H1 (cell line): ENCODE measurements at regions not wholly inside any gene's neighbourhood (a gene's known extent, or its start where the extent isn't known, plus 50 kb on each side); places are given as distances from the start of the nearest gene placed in this dataset.

Experiments
- CTCF ChIA-PET: fragments of 300-600 bp; sonication (Branson Sonifier 250); formaldehyde crosslinking; loops from one replicate; lab custom pipeline; 2021; ENCODE audit not compliant: partially characterized antibody; lab: Charles Lee
- POLR2A ChIA-PET: fragments of 300-600 bp; sonication (Branson Sonifier 250); formaldehyde crosslinking; loops from one replicate; lab custom pipeline; 2021; ENCODE audit warnings: inconsistent platforms; ENCODE audit not compliant: partially characterized antibody; lab: Charles Lee
- DNase-seq, 2 experiments: peaks; one replicate each; pipeline versions ENCODE4 v3.0.0 to v3.0.0-alpha.2; 2010 to 2022; ENCODE audit warnings: low spot score in 2 of 2, low read depth in 1 of 2, mixed read lengths in 1 of 2
- FAIRE-seq: peaks from 2 replicates; lab custom pipeline; 2011; peaks lifted over from hg19 to GRCh38; lab: Jason Lieb, UNC
- H2AFZ ChIP-seq: 2 replicates; pipeline ENCODE4 v1.8.1; 2012; ENCODE audit warnings: low read length, inconsistent platforms
- H2AK5ac ChIP-seq: 2 replicates; pipeline ENCODE4 v1.6.1; 2013; ENCODE audit warnings: low read depth, low read length
- H2BK120ac ChIP-seq: replicated peaks from 2 replicates; pipeline ENCODE3; 2013; ENCODE audit warnings: low read depth, low read length, inconsistent platforms
- H2BK12ac ChIP-seq: 2 replicates; pipeline ENCODE4 v1.6.1; 2013; ENCODE audit warnings: low read depth, low read length
- H2BK15ac ChIP-seq: 2 replicates; pipeline ENCODE4 v1.6.1; 2013; ENCODE audit warnings: low read length
- H2BK20ac ChIP-seq: 2 replicates; pipeline ENCODE4 v1.6.1; 2013; ENCODE audit warnings: low read length
- H2BK5ac ChIP-seq: 2 replicates; pipeline ENCODE4 v1.6.1; 2013; ENCODE audit warnings: low read depth, low read length
- H3K14ac ChIP-seq: 2 replicates; pipeline ENCODE4 v1.6.1; 2013; ENCODE audit warnings: inconsistent platforms; ENCODE audit not compliant: insufficient read length
- H3K18ac ChIP-seq: 2 replicates; pipeline ENCODE4 v1.6.1; 2013; ENCODE audit warnings: low read length; ENCODE audit errors: extremely low read depth
- H3K23ac ChIP-seq: 2 replicates; pipeline ENCODE4 v1.6.1; 2013; ENCODE audit warnings: inconsistent platforms; ENCODE audit not compliant: insufficient read length
- H3K23me2 ChIP-seq: 2 replicates; pipeline ENCODE4 v1.6.1; 2013; ENCODE audit warnings: low read depth, low read length
- H3K27ac ChIP-seq: 2 replicates; pipeline ENCODE4 v1.6.1; 2011; ENCODE audit warnings: low read depth, low read length, inconsistent platforms
- H3K27me3 ChIP-seq, 4 experiments: replicated peaks in 1 of 4; 1 replicate in 1 of 4; 2 replicates in 3 of 4; pipeline versions ENCODE4 v1.6.1 to v1.8.1; 2011 to 2013; ENCODE audit warnings: low read length in 3 of 4, mild to moderate bottlenecking in 3 of 4, inconsistent platforms in 2 of 4, mixed read lengths in 2 of 4, moderate library complexity in 1 of 4; ENCODE audit not compliant: control insufficient read depth in 3 of 4, insufficient read depth in 3 of 4; ENCODE audit errors: extremely low read depth in 1 of 4
- H3K36me3 ChIP-seq, 4 experiments: 2 replicates each; pipeline versions ENCODE4 v1.6.1 to v1.8.1; 2011 to 2013; ENCODE audit warnings: mild to moderate bottlenecking in 4 of 4, low read length in 3 of 4, moderate library complexity in 2 of 4, control low read depth in 1 of 4, inconsistent platforms in 1 of 4; ENCODE audit not compliant: insufficient read depth in 4 of 4, control insufficient read depth in 2 of 4
- H3K4ac ChIP-seq: replicated peaks from 2 replicates; pipeline ENCODE3; 2013; ENCODE audit warnings: low read length, low read depth, mixed read lengths, inconsistent platforms; ENCODE audit not compliant: insufficient read length
- H3K4me1 ChIP-seq, 4 experiments: replicated peaks in 1 of 4; 1 replicate in 1 of 4; 2 replicates in 3 of 4; pipeline versions ENCODE4 v1.6.1 to v1.8.1; 2011 to 2013; ENCODE audit warnings: low read length in 3 of 4, inconsistent platforms in 2 of 4, mixed read lengths in 1 of 4; ENCODE audit not compliant: insufficient read depth in 4 of 4, control insufficient read depth in 3 of 4
- H3K4me2 ChIP-seq, 2 experiments: 2 replicates each; pipeline versions ENCODE4 v1.6.1 to v1.8.1; 2011 to 2013; ENCODE audit warnings: low read depth in 2 of 2, low read length in 2 of 2, control low read depth in 1 of 2, inconsistent platforms in 1 of 2, mild to moderate bottlenecking in 1 of 2; ENCODE audit not compliant: insufficient read depth in 1 of 2
- H3K4me3 ChIP-seq, 4 experiments: fragments of 200-600, 300-600 bp in 1 of 4; sonication (generic), shearing (Covaris generic), sonication (Bioruptor Twin) in 1 of 4; 2 replicates each; pipeline versions ENCODE4 v1.5.1 to v1.8.1; 2011 to 2016; ENCODE audit warnings: low read length in 4 of 4, low read depth in 3 of 4, control low read depth in 2 of 4, inconsistent platforms in 2 of 4, mild to moderate bottlenecking in 2 of 4, mixed read lengths in 1 of 4, moderate library complexity in 1 of 4; ENCODE audit not compliant: insufficient read depth in 2 of 4; ENCODE audit errors: extremely low read depth in 1 of 4
- H3K56ac ChIP-seq: replicated peaks from 2 replicates; pipeline ENCODE3; 2013; ENCODE audit warnings: low read depth, mild to moderate bottlenecking, mixed read lengths, low read length, inconsistent platforms; ENCODE audit not compliant: insufficient read length
- H3K79me1 ChIP-seq: 2 replicates; pipeline ENCODE4 v1.6.1; 2013; ENCODE audit warnings: low read depth, low read length, control low read depth
- H3K79me2 ChIP-seq, 2 experiments: 2 replicates each; pipeline versions ENCODE4 v1.6.1 to v1.8.1; 2012 to 2013; ENCODE audit warnings: low read length in 2 of 2, mild to moderate bottlenecking in 2 of 2, inconsistent platforms in 1 of 2; ENCODE audit not compliant: insufficient read depth in 2 of 2, control insufficient read depth in 1 of 2
- H3K9ac ChIP-seq, 4 experiments: replicated peaks in 1 of 4; 1 replicate in 1 of 4; 2 replicates in 3 of 4; pipeline versions ENCODE4 v1.6.1 to v1.8.1; 2011 to 2013; ENCODE audit warnings: low read depth in 3 of 4, low read length in 3 of 4, control low read depth in 2 of 4, mild to moderate bottlenecking in 2 of 4, moderate library complexity in 2 of 4, inconsistent platforms in 1 of 4; ENCODE audit errors: extremely low read depth in 1 of 4
- H3K9me3 ChIP-seq, 2 experiments: 2 replicates each; pipeline versions ENCODE4 v1.6.1 to v1.8.1; 2012 to 2013; ENCODE audit warnings: mild to moderate bottlenecking in 2 of 2, moderate library complexity in 2 of 2, control low read depth in 1 of 2, inconsistent platforms in 1 of 2, low read depth in 1 of 2, low read length in 1 of 2, mixed read lengths in 1 of 2; ENCODE audit not compliant: insufficient read depth in 2 of 2
- H4K20me1 ChIP-seq, 2 experiments: replicated peaks in 1 of 2; 2 replicates each; pipeline versions ENCODE3 to v1.8.1; 2011 to 2013; ENCODE audit warnings: inconsistent platforms in 2 of 2, low read length in 2 of 2, mild to moderate bottlenecking in 1 of 2; ENCODE audit not compliant: insufficient read depth in 2 of 2, control insufficient read depth in 1 of 2
- H4K5ac ChIP-seq: 2 replicates; pipeline ENCODE4 v1.6.1; 2013; ENCODE audit warnings: low read length, low read depth, mixed read lengths, inconsistent platforms; ENCODE audit not compliant: insufficient read length
- H4K8ac ChIP-seq: 2 replicates; pipeline ENCODE4 v1.8.0; 2013; ENCODE audit warnings: mild to moderate bottlenecking, moderate library complexity, low read length, inconsistent platforms; ENCODE audit not compliant: insufficient read depth; ENCODE audit errors: extremely low read depth
- H4K91ac ChIP-seq: replicated peaks from 2 replicates; pipeline ENCODE3; 2013; ENCODE audit warnings: low read length, mixed read lengths, inconsistent platforms; ENCODE audit not compliant: insufficient read length
- HDAC6 ChIP-seq: IDR thresholded peaks from one replicate; pipeline ENCODE4 v1.7.1; 2012; ENCODE audit warnings: low read depth, mild to moderate bottlenecking, inconsistent platforms, low read length, moderate library complexity
- KDM1A ChIP-seq: fragments of 200-600, 300-600 bp; sonication (generic); IDR thresholded peaks from 2 replicates; pipeline ENCODE4 v1.7.1; 2016; ENCODE audit warnings: mild to moderate bottlenecking, low read length, borderline replicate concordance
- PHF8 ChIP-seq: fragments of 200-600 bp; sonication (generic); conservative IDR thresholded peaks from 2 replicates; pipeline ENCODE4 v1.7.1; 2012; ENCODE audit warnings: low read depth, mild to moderate bottlenecking, inconsistent platforms, low read length, moderate library complexity
- POLR2AphosphoS5 ChIP-seq: IDR thresholded peaks from 2 replicates; pipeline ENCODE4 v1.6.1; 2011; ENCODE audit warnings: low read depth, low read length
- SRF ChIP-seq: IDR thresholded peaks from 2 replicates; pipeline ENCODE4 v1.6.1; 2011; ENCODE audit warnings: mild to moderate bottlenecking, low read depth, low read length, moderate library complexity
- TBP ChIP-seq: IDR thresholded peaks from 2 replicates; pipeline ENCODE4 v1.6.1; 2011; ENCODE audit warnings: low read depth, low read length, improper control_type of control experiment
- TEAD4 ChIP-seq: IDR thresholded peaks from 2 replicates; pipeline ENCODE4 v1.6.1; 2012; ENCODE audit warnings: low read depth, low read length, inconsistent platforms, mixed read lengths
- USF2 ChIP-seq: IDR thresholded peaks from 2 replicates; pipeline ENCODE4 v1.6.1; 2011; ENCODE audit warnings: low read length, improper control_type of control experiment
- WGBS, 2 experiments: shearing (Covaris generic) in 1 of 2; methylation state at CpG; one replicate each; pipeline versions ENCODE4 v1.1.6 to v1.1.7; 2013 to 2015; ENCODE audit warnings: low lambda C conversion rate in 2 of 2, mixed read lengths in 2 of 2, inconsistent platforms in 1 of 2, low coverage in 1 of 2, missing lambda C conversion rate in 1 of 2; ENCODE audit not compliant: insufficient replicate concordance in 2 of 2, insufficient coverage in 1 of 2, insufficient read length in 1 of 2; ENCODE audit errors: extremely low coverage in 1 of 2, missing lambda C conversion rate in 1 of 2; 5-methylcytosine and 5-hydroxymethylcytosine counted together

- no peaks in the 10 kb centered on the region for H3K79me1 ChIP-seq
- 0 out of 2 replicates have a peak overlapping the region, but pooled peaks have one; percentile 35 for H2BK20ac ChIP-seq
- no peaks in the 10 kb centered on the region for H3K27me3 ChIP-seq
- ChIA-PET CTCF (no interaction called here), POLR2A (interaction anchor here (1.4 kb wide), 1 partner anchor 14 kb away, joined by 6 read pairs; no protein-coding TSS in a partner anchor)
- H3K18ac ChIP-seq, result peak overlapping the region; percentile 84; the same call in 1 of the 2 replicates
- peak overlapping the region; percentile 100 for H2BK5ac ChIP-seq
- peak overlapping the region; percentile 86 for H2BK120ac ChIP-seq
- no peak overlapping the region for H3K23ac ChIP-seq
- H3K79me2 ChIP-seq, result no peaks in the 10 kb centered on the region
- 9% methylated on average over 4 of the region's 4 CpGs; no CpG with 5 or more reads in 1 of the 2 experiments for WGBS, 2 experiments
- H3K4me3 ChIP-seq, result peak overlapping the region in 2 of 4 experiments; percentile 1 to 31; a peak in 1 of 8 replicates
- no peak overlapping the region for H2BK15ac ChIP-seq
- peak overlapping the region; percentile 67 for H4K91ac ChIP-seq
- H3K4me1 ChIP-seq, result peaks cover 2 to 35% (median 12%) of the 10 kb centered on the region in 4 experiments
- H3K9me3 ChIP-seq, result peaks cover 15 to 16% of the 10 kb centered on the region in 2 experiments
- H4K8ac ChIP-seq, result no peak overlapping the region
- no peaks in the 10 kb centered on the region for H4K20me1 ChIP-seq
- H3K36me3 ChIP-seq, result peaks cover 0 to 10% (median 1%) of the 10 kb centered on the region in 4 experiments; a peak in 3 of 8 replicates
- H2BK12ac ChIP-seq, result peak overlapping the region; percentile 88; the same call in 1 of the 2 replicates
- DNase-seq (peak in 1 of 2 experiments; percentile 33), FAIRE-seq (peak; percentile 36)
- no peak overlapping the region for H3K9ac ChIP-seq
- no peaks in the 10 kb centered on the region for H3K23me2 ChIP-seq
- no peak overlapping the region for H2AFZ ChIP-seq
- H3K27ac ChIP-seq, result peak overlapping the region; percentile 50; the same call in 1 of the 2 replicates
- peak overlapping the region; percentile 46 for H3K56ac ChIP-seq
- peak overlapping the region; percentile 98 for H3K4ac ChIP-seq
- H2AK5ac ChIP-seq, result peak overlapping the region; percentile 79; the same call in 1 of the 2 replicates
- H3K4me2 ChIP-seq, result peak overlapping the region; percentile 51 to 55
- H3K14ac ChIP-seq, result no peak overlapping the region
- peak overlapping the region; percentile 89 for H4K5ac ChIP-seq
- no peak for TF ChIP-seq TBP
- no peak for TF ChIP-seq KDM1A
- TF ChIP-seq HDAC6, result no peak
- no peak for TF ChIP-seq USF2
- no peak for TF ChIP-seq SRF
- no peak for TF ChIP-seq POLR2AphosphoS5
- no peak for TF ChIP-seq TEAD4
- no peak for TF ChIP-seq PHF8
Measured at GRCh38 chr21:14616380-14617039, 70.4 kb upstream of the SAMSN1 start.
